ENCODE measurements at regions not wholly inside any gene's neighbourhood (a gene's known extent, or its start where the extent isn't known, plus 50 kb on each side); places are given as distances from the start of the nearest gene placed in this dataset.
A peak's percentile ranks its signal among the peaks of the same experiment; 100 is the strongest.

GRCh38 chr15:29600262-29600661, 222.0 kb downstream of the TJP1 start:
- DNase-seq = no peak

- DNase-seq = no peak
These were observed 226.0 kb downstream of the TJP1 start for GRCh38 chr15:29596266-29596665.

- no peak for DNase-seq
These were observed 228.6 kb downstream of the TJP1 start for GRCh38 chr15:29593629-29594028.

- DNase-seq = no peak
These were observed 229.2 kb downstream of the TJP1 start for GRCh38 chr15:29593111-29593510.

GRCh38 chr15:29590701-29591100, 231.6 kb downstream of the TJP1 start:
- DNase-seq = no peak

- no peak for DNase-seq
These were observed 232.3 kb downstream of the TJP1 start for GRCh38 chr15:29589975-29590374.

GRCh38 chr15:29589416-29589815, 232.9 kb downstream of the TJP1 start:
- DNase-seq = no peak

GRCh38 chr15:29573197-29573838, 248.9 kb downstream of the TJP1 start:
- DNase-seq = no peak

GRCh38 chr15:29571792-29572431, 250.4 kb downstream of the TJP1 start:
- DNase-seq = no peak

- DNase-seq = peak; percentile 48
These were observed 251.1 kb downstream of the TJP1 start for GRCh38 chr15:29570948-29571791.

- DNase-seq = no peak
These were observed 251.9 kb downstream of the TJP1 start for GRCh38 chr15:29570121-29570947.

GRCh38 chr15:29569533-29570092, 252.7 kb downstream of the TJP1 start:
- DNase-seq = no peak

- no peak for DNase-seq
These were observed 253.3 kb downstream of the TJP1 start for GRCh38 chr15:29568840-29569532.

- no peak for DNase-seq
These were observed 254.9 kb downstream of the TJP1 start for GRCh38 chr15:29567336-29567735.

- no peak for DNase-seq
These were observed 255.4 kb downstream of the TJP1 start for GRCh38 chr15:29566914-29567313.

- no peak for DNase-seq
These were observed 259.2 kb downstream of the TJP1 start for GRCh38 chr15:29563112-29563511.

- no peak for DNase-seq
These were observed 261.4 kb downstream of the TJP1 start for GRCh38 chr15:29560896-29561295.

- DNase-seq = no peak
These were observed 264.0 kb downstream of the TJP1 start for GRCh38 chr15:29558261-29558660.

- DNase-seq = no peak
These were observed 265.1 kb downstream of the TJP1 start for GRCh38 chr15:29557171-29557570.

GRCh38 chr15:29556380-29556779, 265.9 kb downstream of the TJP1 start:
- DNase-seq = no peak

GRCh38 chr15:29554531-29554930, 267.7 kb downstream of the TJP1 start:
- DNase-seq = no peak

Data from left hindlimb (tissue), 1 donor.